BE2C (cell line): ENCODE measurements at regions not wholly inside any gene's neighbourhood (a gene's known extent, or its start where the extent isn't known, plus 50 kb on each side); places are given as distances from the start of the nearest gene placed in this dataset.

Source experiments
- DNase-seq: peaks from one replicate; pipeline ENCODE4 v3.0.0-alpha.2; 2020
- H3K27me3 ChIP-seq: fragments of 250-450 bp; sonication (Bioruptor Pico); 2 replicates; pipeline ENCODE4 v1.5.1; 2020; ENCODE audit warnings: mild to moderate bottlenecking
- H3K36me3 ChIP-seq: fragments of 250-450 bp; sonication (Bioruptor Pico); 2 replicates; pipeline ENCODE4 v1.5.1; 2020; ENCODE audit warnings: mild to moderate bottlenecking
- H3K4me1 ChIP-seq: fragments of 250-450 bp; sonication (Bioruptor Pico); 2 replicates; pipeline ENCODE4 v1.5.1; 2020
- H3K4me3 ChIP-seq: 2 replicates; pipeline ENCODE4 v1.5.1; 2011; ENCODE audit warnings: low read depth, low read length
- H3K9me3 ChIP-seq: fragments of 250-450 bp; sonication (Bioruptor Pico); 2 replicates; pipeline ENCODE4 v1.5.1; 2020
- TF ChIP-seq, protein P1 (sequence below): IDR thresholded peaks from 2 replicates; pipeline ENCODE4 v1.5.1; 2012; ENCODE audit warnings: mild to moderate bottlenecking, low read depth, low read length

DNA sequence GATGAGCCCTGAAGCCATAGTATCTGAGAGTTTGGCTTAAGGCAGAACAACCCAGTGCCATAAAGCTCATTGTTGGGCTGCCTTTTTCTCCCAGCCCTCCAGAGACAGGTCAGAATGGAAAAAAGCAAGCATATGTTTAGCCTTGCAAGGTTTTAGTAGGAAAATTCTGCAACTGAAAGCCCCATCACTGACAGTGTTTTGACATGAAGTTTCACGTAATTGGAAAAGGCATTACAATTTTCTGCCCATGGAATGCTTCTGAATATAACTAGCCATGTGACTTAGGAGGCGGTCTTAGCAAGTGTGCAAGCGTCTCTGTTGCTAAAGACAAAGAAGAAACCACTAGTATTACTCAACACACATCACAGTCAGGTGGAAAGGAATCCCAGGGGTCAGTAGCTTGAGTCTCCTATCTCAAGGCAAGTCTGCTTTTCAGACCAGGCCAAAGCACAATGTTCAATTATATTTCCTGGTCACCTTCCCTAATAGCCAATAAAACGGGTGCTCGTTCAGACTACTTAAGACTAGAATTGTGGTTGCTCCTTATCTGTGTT is 117.6 kb downstream of the CARTPT start:
- DNase-seq: no peak
- Histone ChIP-seq H3K36me3 (no peaks in the 10 kb centered on the region), H3K9me3 (no peaks in the 10 kb centered on the region), H3K4me3 (no peak overlapping the region), H3K27me3 (no peaks in the 10 kb centered on the region), H3K4me1 (peaks cover 25% of the 10 kb centered on the region)
- TF ChIP-seq, protein P1, sequence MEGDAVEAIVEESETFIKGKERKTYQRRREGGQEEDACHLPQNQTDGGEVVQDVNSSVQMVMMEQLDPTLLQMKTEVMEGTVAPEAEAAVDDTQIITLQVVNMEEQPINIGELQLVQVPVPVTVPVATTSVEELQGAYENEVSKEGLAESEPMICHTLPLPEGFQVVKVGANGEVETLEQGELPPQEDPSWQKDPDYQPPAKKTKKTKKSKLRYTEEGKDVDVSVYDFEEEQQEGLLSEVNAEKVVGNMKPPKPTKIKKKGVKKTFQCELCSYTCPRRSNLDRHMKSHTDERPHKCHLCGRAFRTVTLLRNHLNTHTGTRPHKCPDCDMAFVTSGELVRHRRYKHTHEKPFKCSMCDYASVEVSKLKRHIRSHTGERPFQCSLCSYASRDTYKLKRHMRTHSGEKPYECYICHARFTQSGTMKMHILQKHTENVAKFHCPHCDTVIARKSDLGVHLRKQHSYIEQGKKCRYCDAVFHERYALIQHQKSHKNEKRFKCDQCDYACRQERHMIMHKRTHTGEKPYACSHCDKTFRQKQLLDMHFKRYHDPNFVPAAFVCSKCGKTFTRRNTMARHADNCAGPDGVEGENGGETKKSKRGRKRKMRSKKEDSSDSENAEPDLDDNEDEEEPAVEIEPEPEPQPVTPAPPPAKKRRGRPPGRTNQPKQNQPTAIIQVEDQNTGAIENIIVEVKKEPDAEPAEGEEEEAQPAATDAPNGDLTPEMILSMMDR: no peak

DNA sequence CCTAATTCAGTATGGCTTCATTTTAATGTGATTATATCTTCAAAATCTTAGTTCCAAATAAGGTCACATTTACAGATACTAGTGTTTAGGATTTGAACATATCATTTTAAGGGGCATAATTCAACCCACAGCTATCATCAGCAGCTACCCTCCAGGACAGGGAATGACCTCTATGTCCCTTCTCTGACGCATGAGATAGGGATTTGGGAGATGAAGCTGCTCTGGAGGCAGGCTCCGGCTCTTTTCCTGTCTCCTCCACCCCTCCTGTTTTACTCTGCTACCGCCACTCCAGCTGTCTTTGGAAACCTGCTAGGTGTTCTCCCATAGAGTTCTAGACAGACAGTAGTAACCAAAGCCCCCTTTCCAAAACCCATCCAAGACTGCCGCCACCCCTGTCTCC is 119.2 kb downstream of the CARTPT start:
- TF ChIP-seq, protein P1: no peak
- Histone ChIP-seq H3K9me3 (no peaks in the 10 kb centered on the region), H3K4me1 (peaks cover 25% of the 10 kb centered on the region), H3K36me3 (no peaks in the 10 kb centered on the region), H3K27me3 (no peaks in the 10 kb centered on the region), H3K4me3 (no peak overlapping the region)
- DNase-seq: no peak

DNA sequence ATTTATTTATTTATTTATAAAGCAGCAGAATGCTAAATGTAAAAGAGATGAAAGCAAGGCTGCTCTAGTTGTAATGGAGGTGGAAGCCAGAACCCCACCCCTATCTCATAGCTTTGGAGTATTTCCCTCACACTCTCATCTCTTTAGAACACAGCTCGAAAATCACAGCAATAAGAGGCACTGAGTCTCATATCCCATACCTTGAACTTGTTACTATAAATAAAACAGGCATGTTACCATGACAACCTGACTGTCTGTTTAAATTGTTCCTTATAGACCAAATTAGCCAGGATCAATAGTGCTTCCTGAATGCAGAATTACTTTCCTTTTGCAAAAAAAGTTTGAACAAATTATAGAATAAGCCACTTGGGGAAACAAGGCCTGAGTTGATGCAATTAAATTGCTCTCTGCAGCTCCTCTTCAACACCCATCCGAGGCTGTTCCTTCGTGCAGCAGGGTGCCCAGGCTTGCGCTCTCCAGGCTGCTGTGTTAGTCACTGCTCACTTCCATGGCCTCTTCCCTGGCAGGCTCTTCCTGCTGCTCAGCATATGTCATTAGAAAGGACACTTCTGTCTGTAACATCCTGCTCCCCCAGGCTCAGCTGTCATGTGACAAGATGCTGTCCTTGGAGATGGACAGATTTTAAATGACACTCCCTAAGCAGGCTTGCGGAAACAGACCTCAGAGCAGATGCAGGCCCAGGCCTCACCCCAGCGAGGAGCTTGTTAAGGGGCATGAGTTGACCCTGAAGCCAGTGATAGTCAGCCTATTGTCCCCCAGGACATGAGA is 120.2 kb downstream of the CARTPT start:
- no peaks in the 10 kb centered on the region for H3K36me3 ChIP-seq
- H3K4me1 ChIP-seq: peaks cover 25% of the 10 kb centered on the region
- H3K9me3 ChIP-seq: no peaks in the 10 kb centered on the region
- H3K27me3 ChIP-seq: no peaks in the 10 kb centered on the region
- TF ChIP-seq, protein P1: no peak
- H3K4me3 ChIP-seq: no peak overlapping the region
- peak; percentile 68 for DNase-seq

DNA sequence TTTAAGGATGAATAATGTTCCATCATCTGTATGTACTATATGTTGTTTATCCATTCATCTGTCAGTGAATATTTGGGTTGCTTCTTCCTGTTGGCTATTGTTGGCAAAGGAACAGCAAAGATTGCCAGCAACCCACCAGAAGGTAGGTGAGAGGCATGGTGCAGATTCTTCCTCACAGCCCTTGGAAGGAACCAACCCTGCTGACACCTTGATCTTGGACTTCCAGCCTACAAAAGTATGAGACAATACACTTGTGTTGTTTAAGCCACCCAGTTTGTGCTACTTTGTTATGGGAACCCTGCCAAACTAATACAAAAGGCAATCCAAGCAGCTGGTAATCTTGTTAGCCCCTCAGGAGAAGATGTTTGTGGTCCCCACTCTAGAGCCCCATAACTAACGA is 122.0 kb downstream of the CARTPT start:
- Histone ChIP-seq H3K9me3 (no peaks in the 10 kb centered on the region), H3K36me3 (no peaks in the 10 kb centered on the region), H3K4me3 (no peak overlapping the region), H3K4me1 (peaks cover 22% of the 10 kb centered on the region), H3K27me3 (no peaks in the 10 kb centered on the region)
- TF ChIP-seq, protein P1: no peak
- DNase-seq: no peak

DNA sequence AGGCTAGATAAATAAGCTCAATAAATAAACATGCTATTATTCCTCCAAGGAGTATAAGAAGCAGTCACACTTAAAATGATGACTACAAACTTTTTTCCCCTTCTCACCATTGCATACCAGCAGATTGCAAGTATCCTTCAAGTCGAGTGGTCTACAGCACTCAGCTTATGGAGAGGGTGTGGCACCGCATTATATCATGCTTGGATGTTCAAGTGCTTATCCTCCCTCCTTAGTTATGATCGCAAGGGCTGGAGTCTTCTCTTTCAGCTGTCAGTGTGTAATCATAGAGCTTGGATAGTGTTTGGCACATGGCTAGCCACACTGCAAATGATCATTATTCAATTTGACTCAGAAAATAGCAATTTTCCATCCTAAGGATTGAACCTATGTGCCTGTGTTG is 124.0 kb downstream of the CARTPT start:
- Histone ChIP-seq H3K27me3 (no peaks in the 10 kb centered on the region), H3K4me1 (peaks cover 17% of the 10 kb centered on the region), H3K9me3 (no peaks in the 10 kb centered on the region), H3K4me3 (no peak overlapping the region), H3K36me3 (no peaks in the 10 kb centered on the region)
- TF ChIP-seq, protein P1: no peak
- no peak for DNase-seq

DNA sequence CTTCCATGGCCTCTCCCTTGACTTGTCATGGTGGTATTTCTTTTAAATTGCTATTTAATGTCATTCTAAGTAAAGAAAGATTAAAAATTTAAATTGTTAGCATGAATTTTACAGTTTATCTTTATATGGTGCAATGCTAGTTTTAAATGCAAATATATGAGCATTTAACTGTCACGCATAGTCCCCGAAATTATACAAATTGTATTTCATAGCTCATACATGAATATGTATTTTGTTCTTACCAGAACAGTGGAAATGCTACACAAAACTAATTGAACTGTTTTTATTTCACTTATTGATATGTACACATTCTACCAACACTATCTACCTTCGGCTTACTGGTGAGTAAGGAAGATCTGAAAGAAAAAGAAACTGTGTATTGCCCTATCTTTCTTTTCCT is 125.8 kb downstream of the CARTPT start:
- no peaks in the 10 kb centered on the region for H3K36me3 ChIP-seq
- no peaks in the 10 kb centered on the region for H3K27me3 ChIP-seq
- peaks cover 3% of the 10 kb centered on the region for H3K4me1 ChIP-seq
- no peak for DNase-seq
- TF ChIP-seq, protein P1: no peak
- peaks cover 9% of the 10 kb centered on the region for H3K9me3 ChIP-seq
- H3K4me3 ChIP-seq: no peak overlapping the region
